ENCODE measurements at regions not wholly inside any gene's neighbourhood (a gene's known extent, or its start where the extent isn't known, plus 50 kb on each side); places are given as distances from the start of the nearest gene placed in this dataset.

DNA sequence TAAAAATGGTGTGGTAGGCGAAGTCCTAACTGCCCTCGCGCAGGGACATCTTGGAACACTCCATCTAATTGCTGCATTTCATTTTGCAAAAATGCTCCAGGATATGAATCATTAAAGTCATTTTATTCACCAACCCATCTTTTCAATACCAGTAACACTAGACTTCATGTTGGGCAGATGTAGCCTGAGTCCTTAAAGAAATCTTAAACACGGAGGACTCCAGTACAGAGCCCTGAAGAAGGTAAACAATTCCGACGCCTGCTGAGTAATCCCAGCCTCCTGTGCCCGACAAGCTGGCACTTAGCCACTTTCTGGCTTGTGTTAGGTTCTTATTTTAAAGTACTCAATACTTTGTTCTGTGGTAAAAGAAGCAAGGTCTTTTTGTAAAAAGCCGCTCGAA is 58.0 kb upstream of the IRS2 start:
- TF ChIP-seq, protein P1, sequence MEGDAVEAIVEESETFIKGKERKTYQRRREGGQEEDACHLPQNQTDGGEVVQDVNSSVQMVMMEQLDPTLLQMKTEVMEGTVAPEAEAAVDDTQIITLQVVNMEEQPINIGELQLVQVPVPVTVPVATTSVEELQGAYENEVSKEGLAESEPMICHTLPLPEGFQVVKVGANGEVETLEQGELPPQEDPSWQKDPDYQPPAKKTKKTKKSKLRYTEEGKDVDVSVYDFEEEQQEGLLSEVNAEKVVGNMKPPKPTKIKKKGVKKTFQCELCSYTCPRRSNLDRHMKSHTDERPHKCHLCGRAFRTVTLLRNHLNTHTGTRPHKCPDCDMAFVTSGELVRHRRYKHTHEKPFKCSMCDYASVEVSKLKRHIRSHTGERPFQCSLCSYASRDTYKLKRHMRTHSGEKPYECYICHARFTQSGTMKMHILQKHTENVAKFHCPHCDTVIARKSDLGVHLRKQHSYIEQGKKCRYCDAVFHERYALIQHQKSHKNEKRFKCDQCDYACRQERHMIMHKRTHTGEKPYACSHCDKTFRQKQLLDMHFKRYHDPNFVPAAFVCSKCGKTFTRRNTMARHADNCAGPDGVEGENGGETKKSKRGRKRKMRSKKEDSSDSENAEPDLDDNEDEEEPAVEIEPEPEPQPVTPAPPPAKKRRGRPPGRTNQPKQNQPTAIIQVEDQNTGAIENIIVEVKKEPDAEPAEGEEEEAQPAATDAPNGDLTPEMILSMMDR (IDR thresholded peaks at IDR 0.05): no peak
- TF ChIP-seq POLR2A (IDR thresholded peaks at IDR 0.05): no peak
